NCI-H510A treated with DMSO at 0.1 percent for 48 hours (cell line): ENCODE measurements at regions not wholly inside any gene's neighbourhood (a gene's known extent, or its start where the extent isn't known, plus 50 kb on each side); places are given as distances from the start of the nearest gene placed in this dataset.

Source experiments
- DNase-seq: peaks from one replicate; lab custom pipeline; 2025; lab: John Stamatoyannopoulos, UW

DNA sequence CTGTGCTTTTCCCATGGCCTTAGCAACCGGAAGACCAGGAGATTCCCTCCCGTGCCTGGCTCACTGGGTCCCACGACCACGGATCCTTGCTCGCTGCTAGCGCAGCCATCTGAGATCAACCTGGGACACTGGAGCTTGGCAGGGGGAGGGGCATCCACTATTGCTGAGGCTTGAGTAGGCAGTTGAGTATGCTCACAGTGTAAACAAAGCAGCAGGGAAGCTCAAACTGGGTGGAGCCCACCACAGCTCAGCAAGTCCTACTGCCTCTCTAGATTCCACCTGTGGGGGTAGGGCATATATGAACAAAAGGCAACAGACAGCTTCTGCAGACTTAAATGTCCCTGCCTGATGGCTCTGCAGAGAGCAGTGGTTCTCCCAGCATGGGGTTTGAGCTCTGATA, 697.0 kb downstream of the SORCS1 start:
- DNase-seq, result no peak

DNA sequence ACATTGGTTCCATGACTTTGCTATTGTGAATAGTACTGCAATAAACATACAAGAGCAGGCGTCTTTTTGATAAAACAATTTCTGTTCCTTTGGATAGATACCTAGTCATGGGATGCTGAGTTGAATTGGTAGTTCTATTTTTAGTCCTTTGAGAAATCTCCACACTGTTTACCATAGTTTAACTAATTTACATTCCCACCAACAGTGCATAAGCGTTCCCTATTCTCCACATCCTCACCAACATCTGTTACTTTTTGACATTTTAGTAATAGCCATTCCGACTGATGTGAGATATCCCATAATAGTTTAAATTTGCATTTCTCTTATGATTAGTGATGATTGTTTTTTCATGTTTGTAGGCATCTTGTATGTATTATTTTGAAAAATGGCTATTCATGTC, 707.0 kb downstream of the SORCS1 start:
- DNase-seq, result no peak

DNA sequence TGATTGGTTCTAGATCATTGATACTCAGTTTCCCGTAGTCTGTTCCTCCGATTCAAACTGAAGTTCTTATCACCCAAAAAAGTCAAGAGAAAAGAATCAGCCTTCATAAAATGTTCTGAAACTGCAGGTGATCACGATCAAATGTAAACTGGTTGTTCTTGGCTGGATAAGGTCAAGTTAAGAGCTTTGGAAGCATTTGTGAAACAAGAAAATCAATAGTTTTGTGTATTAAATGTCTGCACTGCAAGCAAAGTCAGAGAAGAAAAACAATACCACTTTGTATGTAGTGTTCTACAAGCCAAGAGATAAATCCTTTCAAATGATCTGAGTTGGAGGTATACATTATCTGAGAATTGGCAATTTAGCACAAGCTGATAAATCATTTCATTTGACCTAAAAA, 710.3 kb downstream of the SORCS1 start:
- DNase-seq, result no peak

DNA sequence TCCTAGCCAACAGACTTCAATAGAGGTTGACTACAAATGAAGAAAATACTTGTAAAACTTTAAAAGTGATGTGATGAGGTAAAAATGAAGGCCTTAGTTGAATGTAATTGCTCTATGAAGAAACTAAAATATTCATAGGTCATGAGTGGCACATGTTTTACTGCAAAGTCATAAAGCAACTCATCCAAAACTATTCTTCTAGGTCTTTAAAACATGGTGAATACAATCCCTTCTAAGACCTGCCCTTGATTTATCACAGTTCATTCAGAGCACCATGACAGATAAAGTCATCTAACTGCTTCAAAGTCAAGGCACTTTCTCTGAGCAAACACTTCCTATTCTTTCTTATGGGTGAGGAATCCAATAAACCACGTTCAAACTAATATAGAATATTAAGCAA, 713.5 kb downstream of the SORCS1 start:
- DNase-seq, result no peak

DNA sequence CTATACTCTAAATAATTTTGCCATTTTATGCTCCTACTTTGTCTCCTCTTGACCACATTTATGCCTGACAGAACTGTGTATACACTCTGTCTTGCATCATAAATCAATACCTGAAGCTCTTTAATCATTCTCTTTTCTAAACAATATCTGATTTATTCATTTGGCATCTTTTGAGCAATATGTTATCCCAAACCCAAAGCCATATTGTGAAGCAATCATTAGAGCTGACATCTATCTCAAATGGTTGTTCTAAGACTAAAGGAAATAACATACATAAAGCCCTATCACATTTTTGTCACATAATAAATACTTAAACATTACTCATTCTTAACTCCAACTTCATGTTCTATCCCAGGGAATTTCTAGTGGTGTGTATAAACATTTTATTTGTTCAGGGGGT, 717.6 kb downstream of the SORCS1 start:
- no peak for DNase-seq

DNA sequence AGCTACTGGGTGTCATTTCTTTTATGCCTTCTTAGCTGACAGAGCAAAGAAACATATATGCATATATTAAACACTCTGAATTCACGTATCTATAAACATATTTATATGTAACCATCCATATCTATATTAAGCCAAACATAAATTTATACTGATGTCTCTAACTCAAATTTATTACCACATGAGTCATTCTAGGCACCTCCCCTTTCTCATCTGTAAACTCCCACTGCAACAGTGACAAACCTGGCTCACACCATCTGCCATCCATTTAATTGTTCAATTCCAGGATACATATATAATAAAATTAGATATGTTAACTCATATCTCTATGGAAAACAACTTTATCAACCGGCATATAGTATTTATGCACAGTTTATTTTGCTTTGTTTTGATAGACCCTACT, 722.3 kb downstream of the SORCS1 start:
- DNase-seq, result no peak

DNA sequence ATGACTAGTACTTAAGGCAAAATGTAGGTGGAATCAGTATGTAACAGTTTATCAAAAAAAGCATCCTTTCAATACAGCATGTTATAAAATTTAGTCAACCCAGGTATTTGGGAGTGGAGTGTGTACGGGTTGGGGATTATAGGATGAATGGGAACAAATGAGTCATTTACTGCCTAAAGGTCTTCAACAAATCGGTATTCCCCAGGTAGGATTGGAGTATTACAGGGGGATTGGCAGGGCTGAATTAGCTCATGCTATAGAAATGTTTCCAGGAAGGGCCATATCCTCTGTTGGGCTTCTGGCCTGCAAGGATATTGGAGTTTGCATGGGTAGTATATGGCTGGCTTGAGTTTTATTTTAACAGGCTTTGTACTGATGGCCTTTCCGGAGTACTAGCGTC, 723.7 kb downstream of the SORCS1 start:
- no peak for DNase-seq

DNA sequence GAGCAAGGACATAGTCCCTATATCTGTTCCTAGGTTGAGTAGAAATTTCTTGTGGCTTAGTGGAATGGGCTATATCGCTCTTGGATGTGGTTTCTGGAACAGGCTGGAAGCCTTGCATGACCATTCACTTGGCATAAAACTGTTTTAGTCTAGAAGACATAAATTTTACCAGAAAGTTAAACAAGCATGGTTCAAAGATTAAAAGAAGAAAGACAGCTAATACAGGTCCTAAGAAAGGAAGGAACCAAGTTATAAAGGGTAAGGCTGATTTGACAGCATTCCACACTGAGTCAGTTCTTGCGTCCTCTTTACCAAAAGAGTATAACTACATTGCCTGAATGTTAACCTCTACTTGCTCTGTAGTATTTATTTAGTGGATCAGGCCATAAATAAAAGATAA, 724.2 kb downstream of the SORCS1 start:
- DNase-seq, result no peak

DNA sequence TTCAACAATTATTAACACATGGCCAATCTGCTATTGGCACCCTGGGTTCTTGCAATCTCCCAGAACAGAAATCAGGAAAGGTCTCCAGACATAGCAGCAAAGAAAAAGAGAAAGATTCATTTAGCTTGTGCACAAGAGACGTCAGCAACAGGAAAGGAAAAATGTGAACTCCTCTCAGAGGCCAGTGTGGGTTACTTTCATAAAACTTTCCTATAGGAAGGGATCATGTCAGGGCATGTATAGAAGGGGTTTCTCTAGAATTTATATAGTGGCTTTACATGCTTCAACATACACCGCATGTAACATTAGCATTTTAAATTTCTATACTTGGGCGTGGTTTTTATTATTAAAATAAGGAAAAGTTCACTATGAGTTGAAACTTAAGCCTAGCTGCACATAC, 725.1 kb downstream of the SORCS1 start:
- DNase-seq, result no peak

DNA sequence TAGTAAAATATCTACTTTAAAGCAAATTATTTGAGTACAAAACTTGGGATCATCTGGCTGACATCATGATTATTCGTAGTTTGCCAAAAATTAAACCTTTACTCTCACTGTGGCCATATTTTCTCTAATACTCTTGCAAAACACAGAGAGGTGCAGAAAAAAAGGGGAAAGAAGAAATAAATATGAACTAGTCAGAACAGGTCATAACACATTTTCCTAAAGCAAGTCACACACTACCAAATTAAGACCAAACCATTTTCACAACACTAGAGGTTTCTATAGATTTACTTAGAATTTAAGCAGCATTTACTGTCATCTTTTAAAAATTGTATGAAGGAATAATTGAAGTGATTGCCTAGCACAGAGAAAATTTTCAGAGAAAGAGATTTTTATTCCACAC, 726.1 kb downstream of the SORCS1 start:
- no peak for DNase-seq

DNA sequence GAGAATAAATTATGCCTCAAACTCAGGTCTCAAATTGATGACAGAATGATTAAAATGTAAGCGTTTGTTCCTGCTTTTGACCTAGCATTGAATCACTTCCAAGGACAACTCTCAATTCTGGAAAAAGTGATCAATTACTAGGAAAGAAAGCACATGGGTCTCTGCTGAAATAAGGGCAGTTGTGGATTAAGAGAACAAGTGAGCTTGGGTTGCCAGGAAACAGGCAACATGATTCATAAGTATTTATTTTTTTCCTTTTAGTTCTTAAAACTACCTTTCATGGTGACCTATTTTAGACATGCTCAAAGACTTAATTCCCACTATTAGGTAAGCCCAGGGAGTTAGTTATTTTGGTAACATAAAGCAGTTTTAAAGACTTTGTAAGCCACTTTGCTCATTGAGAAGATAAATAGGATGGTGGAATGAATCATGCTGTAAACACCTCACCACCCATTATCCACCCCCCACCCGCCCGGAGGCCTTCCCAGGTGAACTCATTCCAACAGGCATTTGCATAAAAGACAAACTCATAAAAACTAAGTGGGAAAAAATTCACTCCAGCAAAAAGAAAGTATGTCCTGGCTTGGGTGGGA, 728.3 kb downstream of the SORCS1 start:
- DNase-seq, result no peak

DNA sequence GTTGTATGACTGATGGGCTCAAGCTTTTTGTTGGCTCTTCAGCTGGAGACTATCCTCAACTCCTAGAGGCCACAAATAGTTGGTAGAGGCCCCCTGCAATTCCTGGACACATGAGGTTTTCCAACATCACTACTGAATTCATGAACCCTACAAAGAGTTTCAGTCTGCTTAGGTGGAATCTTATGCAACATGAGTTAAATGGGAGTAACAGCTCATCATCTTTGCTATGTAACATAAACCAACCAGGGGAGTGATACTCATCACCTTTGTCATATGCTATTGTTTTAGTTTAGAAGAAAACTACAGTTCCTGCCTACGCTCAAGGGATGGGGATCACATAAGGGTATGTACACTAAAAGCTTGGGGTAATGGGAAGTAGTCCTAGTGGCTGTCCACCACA, 729.4 kb downstream of the SORCS1 start:
- no peak for DNase-seq

DNA sequence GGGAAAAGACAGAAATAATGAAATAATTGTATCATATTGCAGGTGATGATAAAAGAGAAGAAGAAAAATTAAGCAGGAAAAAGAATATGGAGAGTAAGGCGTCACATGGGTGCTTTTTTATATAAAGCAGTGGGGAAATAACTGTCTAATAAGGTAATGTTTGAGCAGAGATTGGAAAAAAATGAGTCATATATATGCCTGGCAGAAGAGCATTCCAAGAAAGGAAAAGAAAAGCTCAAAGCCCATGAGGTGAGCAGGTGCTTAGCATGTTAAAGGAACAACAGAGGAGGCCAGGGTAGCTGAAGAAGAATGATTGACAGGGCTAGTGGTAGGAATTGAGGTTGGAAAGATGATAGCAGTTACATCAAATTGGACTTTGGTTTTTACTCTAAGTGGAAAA, 739.5 kb downstream of the SORCS1 start:
- no peak for DNase-seq

DNA sequence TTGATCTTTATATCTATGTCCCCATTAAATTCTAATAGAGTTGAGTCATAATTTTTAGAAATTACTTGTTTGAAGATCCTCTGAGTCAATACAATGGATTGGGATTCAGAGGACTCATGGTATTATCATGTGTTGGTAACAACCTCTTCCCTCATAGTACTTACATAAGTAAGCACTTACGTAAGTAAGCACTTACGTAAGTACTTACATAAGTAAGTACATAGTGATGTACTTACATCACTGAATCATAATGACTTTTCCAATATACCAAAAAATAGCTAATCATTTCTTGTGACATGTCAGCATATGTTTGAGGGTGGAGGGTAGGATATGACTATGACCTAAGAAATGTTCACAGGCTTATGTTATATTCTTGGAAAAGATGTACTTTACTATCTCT, 740.5 kb downstream of the SORCS1 start:
- DNase-seq, result no peak

DNA sequence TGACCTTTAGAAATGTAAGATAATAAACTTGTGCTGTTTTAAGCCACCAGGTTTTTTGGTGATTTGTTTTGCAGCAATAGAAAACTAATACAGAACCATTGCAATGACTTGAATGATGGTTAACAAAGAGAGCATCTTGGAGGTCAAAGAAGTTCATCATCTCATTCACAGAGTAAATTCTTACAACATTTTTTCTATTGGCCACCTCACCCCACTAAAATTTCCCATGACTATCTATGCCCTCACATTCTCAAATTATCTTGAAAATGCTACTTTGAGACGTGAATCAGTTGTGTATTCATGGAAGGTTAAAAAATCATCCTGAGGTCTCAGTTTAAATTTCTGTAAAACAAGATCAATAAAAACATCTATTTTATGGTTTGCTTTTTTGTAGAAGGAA, 754.2 kb downstream of the SORCS1 start:
- no peak for DNase-seq

DNA sequence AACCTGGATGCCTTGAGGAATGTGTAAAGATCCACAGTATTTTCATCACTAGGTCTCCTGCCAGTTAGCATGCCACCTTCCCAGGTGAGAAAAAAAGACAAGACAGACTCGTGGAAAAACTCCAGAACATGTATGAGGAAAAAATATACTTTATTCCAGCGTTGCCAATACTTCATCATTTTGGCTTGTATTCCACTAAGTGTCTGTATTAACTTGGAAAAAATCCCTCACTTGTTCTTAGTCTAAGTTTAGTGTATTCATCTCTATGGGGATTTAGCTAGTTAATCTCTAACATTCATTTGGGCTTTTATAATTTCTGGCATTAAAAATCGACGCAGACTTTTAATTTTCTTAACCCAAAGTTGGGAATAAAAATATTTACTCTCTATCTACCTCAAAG, 759.4 kb downstream of the SORCS1 start:
- DNase-seq, result no peak

DNA sequence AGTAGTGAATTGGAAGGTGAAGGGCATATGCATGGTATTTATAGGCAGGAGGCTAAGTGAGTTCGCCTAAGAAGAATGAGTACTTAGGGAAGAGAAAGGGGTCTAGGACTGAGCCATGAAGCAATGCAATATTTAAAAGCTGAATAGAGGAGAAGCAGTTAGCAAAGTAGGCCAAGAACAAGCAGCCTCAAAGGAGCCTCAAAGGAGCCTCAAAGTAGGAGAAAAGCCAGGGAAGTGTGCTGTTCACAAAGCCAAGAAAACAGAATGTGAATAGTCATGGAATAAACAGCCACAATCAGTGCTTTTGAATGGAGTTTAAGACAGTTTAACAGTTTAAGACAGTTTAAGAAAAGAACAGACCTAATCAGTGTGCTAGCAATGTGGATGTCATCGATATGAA, 762.0 kb downstream of the SORCS1 start:
- no peak for DNase-seq

DNA sequence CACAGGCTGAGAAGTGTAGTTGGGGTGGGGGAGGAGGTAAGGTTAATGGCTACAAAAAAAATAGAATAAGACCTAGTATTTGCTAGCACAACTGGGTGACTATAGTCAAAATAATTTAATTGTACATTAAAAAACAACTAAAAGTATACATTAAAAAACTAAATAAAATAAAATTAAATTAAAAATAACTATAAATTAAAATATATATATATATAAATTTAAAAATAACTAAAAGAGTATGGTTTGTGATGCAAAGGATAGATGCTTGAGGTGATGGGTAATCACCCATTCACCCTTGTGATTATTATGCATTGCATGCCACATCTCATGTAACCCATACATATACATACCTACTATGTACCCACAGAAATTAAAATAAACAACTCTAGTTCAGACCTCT, 762.5 kb downstream of the SORCS1 start:
- no peak for DNase-seq

DNA sequence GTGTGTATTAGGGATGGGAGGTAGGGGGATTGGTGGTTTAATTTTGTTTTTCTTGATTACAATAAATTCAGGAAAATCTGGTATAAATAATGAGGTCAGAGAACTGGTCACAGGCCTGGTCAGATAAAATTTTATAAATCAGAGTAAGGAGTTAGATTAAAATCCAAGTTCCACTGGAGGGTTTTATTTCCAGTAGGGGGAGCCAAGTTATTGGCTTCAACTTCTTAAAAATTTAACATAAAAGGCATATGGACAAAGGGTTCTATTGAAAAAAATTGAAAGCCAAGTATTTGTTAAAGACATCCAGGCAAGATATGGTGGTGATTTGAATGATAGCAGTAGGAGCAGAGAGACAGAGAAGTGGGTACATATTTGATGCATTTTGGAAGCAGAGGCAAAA, 763.3 kb downstream of the SORCS1 start:
- no peak for DNase-seq

DNA sequence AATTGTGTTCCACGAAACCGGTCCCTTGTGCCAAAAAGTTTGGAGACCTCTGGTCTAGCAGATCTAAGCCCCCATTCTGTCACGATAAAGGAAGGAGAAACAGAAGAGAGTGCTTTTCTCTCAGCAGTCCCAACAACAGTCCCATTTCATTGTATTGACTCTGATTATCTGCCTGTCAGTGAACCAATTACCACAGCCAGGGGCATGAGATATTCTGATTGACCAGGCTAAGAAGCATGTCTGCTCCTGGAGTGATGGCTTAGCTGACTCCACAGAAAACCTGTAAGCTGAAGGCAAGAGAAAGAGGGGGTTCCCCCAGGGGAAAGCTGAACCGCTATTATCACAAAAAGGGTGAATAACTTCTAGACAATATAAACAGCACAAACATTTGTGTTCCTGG, 765.4 kb downstream of the SORCS1 start:
- no peak for DNase-seq

DNA sequence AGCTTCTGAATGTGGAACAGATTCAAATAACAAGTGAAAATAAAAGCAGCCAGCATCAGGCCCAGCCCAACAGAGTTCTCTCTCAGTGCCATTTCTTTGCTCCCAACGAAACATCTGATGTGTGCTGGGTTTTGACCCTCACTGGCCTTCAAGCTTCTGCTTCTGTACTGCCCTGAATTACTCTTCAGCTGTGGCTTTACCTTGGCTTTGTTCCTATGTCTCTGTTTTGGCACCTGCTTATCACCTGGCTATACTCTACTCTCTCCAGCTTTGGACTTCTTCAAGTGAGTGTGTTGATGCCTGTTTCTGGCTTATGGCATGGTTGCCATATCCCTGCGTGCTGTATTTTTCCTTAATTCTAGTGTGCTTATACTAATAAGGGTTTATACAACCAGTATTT, 768.3 kb downstream of the SORCS1 start:
- DNase-seq, result no peak

DNA sequence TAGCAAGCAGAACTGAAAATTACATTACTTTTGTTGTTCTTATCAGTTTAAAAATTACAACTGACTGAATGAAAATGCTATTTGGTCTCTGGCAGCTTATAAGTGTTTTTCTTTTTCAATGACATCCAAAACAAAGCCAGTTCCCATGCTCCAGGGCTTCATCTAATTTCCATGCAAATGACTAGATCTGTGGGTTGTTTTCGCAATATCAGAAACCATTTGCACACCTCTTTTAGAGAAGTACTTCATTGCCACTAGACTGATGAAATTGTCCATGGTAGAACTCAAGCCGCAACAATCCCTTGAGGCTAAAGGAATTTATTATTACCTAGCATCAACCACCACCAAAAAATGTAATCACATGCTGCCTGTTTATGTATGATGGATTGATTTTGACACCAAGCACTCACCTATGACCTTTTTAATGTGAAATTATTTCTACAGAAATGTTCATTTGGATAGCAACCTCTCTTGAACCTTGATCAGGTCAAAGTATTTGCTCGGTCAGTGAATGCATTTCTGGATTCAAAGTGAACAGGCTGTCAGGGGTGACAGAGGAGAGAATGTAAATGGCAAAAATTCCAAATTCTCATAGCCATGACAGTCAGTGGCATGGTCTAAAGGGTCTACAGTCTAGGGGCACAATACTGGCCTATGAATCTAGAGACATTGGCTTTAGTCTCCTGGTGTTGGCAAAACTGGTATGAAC, 769.3 kb downstream of the SORCS1 start:
- DNase-seq, result no peak

DNA sequence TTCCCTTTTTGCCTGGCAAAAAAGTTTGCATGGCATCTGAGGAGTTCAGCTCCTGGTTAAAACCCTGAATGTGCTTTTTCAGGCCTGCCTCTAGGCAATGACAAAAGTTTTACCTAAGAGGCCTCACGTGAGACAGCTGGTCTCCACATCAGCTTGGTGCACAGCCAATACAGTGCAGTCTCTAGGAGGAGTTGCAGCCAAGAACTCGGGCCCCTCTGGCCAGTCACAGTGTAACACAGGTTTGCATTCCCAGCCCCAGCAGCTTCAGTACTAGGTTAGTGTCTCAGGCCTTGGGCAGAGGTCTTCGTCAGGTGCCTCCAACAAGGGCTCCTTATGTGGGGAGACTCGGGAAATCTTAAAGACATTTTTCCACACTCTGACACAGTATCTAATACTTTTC, 771.7 kb downstream of the SORCS1 start:
- no peak for DNase-seq

DNA sequence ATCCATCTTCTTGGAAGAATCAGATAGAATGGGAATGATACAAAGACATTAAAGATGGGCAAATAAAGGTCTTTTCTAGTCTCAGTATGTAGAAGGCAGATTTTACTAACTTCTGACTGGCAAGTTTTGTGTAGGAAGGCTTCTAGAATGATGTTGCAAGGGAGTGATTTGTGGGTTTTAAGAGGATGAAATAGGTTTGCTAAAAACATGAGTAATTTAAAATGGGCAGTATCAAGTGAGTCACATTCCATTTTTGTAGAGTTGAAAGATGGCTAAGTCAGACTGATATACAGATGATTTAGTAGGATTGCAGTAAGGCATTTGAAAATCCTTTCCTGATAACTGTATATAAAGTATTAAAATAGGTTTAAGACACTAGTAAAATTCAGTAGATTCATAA, 777.4 kb downstream of the SORCS1 start:
- DNase-seq, result no peak
